ENCODE measurements at regions not wholly inside any gene's neighbourhood (a gene's known extent, or its start where the extent isn't known, plus 50 kb on each side); places are given as distances from the start of the nearest gene placed in this dataset.

DNA sequence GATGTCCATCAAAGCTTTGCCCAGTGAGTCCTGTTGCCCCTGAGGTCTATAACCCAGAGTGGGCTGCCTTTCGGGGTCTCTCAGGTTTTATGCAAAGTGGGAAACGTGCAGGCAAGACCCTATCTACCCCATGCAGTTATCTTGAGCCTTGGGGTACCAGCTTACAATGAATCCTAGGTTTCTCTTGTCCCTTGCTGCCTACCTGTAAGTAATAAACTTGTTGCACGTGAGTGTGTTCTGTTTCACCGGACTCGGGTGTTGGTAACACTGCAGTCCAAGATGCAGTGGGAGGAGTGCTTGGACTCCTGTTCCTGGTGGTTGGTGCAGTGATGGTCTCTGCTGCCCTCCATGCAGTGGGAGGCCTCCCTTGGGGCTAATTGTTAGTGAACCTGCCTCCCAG is 85.6 kb upstream of the ALDH1B1 start:
- DNase-seq (ENCODE audit: low read depth): no peak
- no peak overlapping the region for H3K4me3 ChIP-seq (ENCODE audit: low read depth, low read length)
- TF ChIP-seq, protein P1, sequence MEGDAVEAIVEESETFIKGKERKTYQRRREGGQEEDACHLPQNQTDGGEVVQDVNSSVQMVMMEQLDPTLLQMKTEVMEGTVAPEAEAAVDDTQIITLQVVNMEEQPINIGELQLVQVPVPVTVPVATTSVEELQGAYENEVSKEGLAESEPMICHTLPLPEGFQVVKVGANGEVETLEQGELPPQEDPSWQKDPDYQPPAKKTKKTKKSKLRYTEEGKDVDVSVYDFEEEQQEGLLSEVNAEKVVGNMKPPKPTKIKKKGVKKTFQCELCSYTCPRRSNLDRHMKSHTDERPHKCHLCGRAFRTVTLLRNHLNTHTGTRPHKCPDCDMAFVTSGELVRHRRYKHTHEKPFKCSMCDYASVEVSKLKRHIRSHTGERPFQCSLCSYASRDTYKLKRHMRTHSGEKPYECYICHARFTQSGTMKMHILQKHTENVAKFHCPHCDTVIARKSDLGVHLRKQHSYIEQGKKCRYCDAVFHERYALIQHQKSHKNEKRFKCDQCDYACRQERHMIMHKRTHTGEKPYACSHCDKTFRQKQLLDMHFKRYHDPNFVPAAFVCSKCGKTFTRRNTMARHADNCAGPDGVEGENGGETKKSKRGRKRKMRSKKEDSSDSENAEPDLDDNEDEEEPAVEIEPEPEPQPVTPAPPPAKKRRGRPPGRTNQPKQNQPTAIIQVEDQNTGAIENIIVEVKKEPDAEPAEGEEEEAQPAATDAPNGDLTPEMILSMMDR (IDR thresholded peaks at IDR 0.05; ENCODE audit: low read depth, low read length, missing control alignments): no peak

DNA sequence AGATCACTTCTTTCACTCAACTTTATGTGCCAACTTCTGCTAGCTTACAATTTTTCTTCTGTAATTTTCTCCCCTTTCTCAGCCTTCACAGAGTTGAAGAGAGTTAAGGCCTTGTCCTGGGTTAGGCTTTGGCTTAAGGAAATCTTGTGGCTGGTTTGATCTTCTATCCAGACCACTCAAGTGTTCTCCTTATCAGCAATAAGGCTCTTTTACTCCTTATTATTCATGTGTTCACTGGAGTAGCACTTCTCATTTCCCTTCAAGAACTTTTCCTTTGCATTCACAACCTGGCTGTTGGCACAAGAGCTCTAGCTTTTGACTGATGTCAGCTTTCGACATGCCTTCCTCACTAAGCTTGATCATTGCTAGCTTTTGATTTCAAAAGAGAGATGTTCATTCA is 86.9 kb upstream of the ALDH1B1 start:
- DNase-seq (ENCODE audit: low read depth): no peak
- H3K4me3 ChIP-seq (ENCODE audit: low read depth, low read length): no peak overlapping the region
- TF ChIP-seq, protein P1 (IDR thresholded peaks at IDR 0.05; ENCODE audit: low read depth, low read length, missing control alignments): no peak

DNA sequence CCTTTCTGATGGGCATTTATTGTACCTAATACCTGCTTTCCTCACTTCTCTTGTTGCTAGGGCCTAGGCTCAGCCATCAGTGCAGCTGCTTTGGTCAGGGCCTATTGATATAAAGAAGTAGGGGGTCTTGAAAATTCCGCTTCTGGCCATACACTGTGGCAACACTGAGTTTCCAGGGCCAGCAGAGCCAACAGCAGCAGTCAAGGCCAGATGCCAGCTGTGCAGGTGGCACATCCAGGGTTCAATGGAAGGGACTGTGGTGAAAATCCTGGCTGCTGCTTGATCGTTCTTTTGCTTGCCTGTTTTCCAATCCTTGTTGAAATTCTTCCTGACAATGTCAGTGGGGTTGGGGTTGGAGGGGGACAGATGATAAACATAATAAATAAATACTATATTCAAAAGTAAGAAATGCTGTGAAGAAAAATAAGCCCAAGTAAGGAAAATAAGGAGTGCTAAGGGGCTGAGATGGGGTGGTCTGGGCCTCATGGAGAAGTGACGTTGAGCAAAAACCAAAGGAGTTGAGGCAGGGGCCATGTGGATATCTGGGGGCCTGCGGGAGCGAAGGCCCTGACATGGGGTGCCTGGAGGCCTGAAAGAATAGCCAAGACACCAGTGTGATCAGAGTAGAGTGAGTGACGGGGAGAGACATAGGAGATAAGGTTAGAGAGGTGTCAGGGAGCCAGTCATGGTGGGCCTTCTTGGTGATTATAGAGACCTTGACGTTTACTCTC is 91.0 kb upstream of the ALDH1B1 start:
- TF ChIP-seq, protein P1 (IDR thresholded peaks at IDR 0.05; ENCODE audit: low read depth, low read length, missing control alignments): no peak
- DNase-seq (ENCODE audit: low read depth): no peak
- H3K4me3 ChIP-seq (ENCODE audit: low read depth, low read length): no peak overlapping the region

DNA sequence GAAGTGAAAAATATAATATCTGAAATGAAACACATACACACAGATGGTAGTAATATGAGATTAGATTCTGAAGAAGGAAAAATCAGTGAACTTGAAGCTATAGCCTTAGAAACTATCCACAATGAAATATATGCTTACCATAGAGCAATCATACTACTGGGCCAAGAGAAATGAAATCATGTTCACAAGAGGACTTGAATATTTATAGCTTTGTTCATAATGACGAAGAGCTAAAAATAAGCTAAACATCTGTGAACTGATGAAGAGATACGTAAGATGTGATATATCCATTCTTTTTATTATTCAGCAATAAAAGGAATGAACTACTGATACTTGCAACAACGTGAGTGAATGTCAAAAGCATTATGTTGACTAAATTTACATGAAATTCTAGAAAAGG is 92.6 kb upstream of the ALDH1B1 start:
- no peak for DNase-seq (ENCODE audit: low read depth)
- no peak overlapping the region for H3K4me3 ChIP-seq (ENCODE audit: low read depth, low read length)
- TF ChIP-seq, protein P1 (IDR thresholded peaks at IDR 0.05; ENCODE audit: low read depth, low read length, missing control alignments): no peak

DNA sequence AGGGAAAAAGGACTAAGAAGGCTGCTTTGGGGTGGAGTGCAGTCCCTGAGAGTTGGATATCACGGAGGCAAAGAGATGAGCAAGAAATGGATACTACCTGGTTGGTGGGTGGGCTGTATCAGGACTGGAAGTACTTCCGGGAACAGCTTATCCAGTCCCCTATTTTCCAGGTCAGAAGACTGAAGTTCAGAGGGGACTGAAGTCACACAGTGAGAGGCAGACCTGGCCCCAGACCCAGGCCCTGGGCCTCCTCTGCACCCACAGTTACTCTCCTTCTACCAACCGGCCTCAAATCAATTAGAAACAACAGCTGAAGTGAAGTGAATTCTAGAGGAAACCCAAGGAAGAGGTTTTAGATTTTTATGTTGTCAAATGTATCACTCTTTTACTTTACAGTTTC is 93.6 kb upstream of the ALDH1B1 start:
- no peak for DNase-seq (ENCODE audit: low read depth)
- TF ChIP-seq, protein P1 (IDR thresholded peaks at IDR 0.05; ENCODE audit: low read depth, low read length, missing control alignments): no peak
- no peak overlapping the region for H3K4me3 ChIP-seq (ENCODE audit: low read depth, low read length)

DNA sequence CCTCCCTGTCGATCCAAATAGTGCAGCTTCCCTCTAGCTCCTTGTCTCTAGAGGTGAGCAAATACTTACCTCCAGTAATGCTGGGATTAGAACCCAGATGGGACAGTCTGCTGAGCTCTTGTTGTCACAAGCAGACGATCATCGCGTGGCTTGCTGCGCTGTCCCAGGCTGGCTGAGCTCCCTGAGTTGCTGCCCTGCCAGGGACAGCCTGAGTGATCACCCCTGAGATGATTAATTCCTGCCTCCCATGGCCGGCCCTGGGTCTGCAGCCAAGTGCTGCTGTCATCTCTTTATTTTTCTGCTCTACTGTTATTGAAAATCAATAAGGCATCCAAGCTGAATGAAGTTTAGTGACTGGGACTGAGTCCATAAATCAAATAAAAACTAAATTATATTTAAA is 94.0 kb upstream of the ALDH1B1 start:
- TF ChIP-seq, protein P1 (IDR thresholded peaks at IDR 0.05; ENCODE audit: low read depth, low read length, missing control alignments): no peak
- no peak overlapping the region for H3K4me3 ChIP-seq (ENCODE audit: low read depth, low read length)
- no peak for DNase-seq (ENCODE audit: low read depth)

DNA sequence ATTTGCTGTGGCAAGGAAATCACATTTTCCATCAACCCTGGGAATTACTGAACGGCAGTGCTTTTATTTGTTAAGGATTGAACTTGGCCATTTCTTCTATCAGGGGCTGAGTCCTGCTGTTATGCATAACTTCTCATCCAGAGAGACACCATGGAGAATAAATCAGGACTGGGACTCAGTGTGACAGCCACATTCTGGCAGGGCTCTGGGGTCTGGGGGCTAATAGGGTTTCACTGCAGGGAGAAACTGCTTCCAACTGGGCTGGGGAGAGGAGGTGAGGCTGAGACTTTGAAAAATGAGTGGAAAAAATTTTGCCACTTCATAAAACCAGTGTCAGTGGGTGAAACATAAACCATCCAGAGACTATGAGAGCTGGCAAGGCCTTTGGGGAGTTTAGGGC is 95.7 kb upstream of the ALDH1B1 start:
- no peak overlapping the region for H3K4me3 ChIP-seq (ENCODE audit: low read depth, low read length)
- TF ChIP-seq, protein P1 (IDR thresholded peaks at IDR 0.05; ENCODE audit: low read depth, low read length, missing control alignments): no peak
- no peak for DNase-seq (ENCODE audit: low read depth)

Measured in GM12864 (cell line).